Activated CD4-positive, alpha-beta T cell treated with anti-CD3 and anti-CD28 coated beads for 48 hours (primary cell): ENCODE measurements at regions not wholly inside any gene's neighbourhood (a gene's known extent, or its start where the extent isn't known, plus 50 kb on each side); places are given as distances from the start of the nearest gene placed in this dataset.

ENCODE experiments used
- DNase-seq: peaks from one replicate; pipeline ENCODE4 v3.0.0-alpha.2; 2020

GRCh38 chr2:240300261-240300821 lies 135.1 kb upstream of the GPC1 start:
- DNase-seq, result no peak

DNA sequence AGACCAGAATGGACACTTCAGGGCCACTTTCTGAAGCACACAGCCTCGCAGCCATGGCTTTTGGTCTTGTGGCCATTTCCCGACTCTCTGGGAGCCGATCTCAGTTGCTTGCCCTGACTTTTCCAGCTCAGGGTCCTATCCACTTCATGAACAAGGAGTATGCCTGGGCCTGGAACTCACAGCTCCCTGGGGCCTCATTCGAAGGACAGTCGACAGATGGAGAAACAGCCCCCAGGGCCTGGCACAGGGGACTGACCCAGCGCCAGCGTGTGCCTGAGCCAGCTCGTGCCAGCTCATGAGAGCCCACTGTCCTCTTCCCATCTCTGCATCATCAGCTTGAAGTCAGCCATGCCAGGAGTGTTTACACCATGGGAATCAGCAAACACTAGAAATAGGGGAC lies 134.6 kb upstream of the GPC1 start:
- DNase-seq, result no peak

DNA sequence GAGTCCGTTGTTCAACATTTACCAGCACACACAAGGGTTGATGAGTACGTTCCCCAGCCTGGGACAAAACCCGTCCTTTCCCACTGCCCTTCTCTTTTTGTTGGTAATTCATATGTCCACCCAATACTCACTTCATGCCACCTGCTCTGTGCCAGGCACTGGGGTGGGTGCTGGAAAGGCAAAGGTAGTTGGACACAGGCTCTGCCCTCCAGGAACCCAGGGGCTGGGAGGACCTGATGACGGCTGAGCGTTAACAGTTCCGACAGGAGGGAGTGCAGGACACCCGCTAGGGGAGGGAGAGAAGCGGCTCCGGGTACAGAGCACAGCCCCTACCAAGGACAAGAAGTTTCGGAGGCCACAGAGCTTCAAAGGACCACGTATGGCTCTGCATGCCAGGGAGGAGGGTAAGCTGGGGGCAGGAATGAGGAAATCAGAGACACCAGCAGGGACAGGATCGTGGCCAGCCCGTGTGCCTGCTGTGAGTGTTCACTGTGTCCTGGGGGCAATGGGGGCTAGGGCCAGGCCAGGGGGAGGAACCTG lies 134.1 kb upstream of the GPC1 start:
- DNase-seq, result no peak

- DNase-seq, result no peak
Observed at GRCh38 chr2:240302041-240302440, 133.4 kb upstream of the GPC1 start.

DNA sequence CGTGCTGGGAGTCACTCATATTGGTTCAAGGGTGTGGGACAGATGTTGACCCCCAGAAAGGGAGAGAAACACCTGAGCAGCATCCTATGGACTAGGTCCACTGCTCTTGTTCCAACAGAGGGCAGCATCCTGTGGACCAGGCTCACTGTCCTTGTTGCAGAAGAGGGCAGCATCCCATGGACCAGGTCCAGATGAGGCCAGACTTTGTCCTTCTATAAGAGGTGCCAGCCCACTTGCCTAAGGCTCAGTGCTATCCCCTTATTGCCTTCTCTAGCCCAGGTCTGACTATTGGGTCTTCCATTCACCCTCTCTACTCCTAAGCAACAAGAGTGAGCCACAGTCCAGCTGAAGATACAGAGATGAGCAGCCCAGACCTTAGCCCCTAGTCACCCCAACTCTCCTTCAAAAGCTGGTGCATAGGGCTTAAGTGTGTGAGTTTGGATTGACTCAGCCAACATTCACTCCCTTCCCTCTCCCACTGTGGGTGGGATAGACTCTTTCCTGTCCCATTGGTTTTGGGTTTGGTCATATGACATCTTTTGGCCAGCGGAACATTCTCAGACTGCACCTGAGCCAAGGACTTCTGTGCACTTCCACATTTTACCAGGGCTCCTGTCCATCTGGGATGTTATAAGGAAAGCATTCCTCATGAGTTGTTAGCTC lies 132.4 kb upstream of the GPC1 start:
- no peak for DNase-seq

DNA sequence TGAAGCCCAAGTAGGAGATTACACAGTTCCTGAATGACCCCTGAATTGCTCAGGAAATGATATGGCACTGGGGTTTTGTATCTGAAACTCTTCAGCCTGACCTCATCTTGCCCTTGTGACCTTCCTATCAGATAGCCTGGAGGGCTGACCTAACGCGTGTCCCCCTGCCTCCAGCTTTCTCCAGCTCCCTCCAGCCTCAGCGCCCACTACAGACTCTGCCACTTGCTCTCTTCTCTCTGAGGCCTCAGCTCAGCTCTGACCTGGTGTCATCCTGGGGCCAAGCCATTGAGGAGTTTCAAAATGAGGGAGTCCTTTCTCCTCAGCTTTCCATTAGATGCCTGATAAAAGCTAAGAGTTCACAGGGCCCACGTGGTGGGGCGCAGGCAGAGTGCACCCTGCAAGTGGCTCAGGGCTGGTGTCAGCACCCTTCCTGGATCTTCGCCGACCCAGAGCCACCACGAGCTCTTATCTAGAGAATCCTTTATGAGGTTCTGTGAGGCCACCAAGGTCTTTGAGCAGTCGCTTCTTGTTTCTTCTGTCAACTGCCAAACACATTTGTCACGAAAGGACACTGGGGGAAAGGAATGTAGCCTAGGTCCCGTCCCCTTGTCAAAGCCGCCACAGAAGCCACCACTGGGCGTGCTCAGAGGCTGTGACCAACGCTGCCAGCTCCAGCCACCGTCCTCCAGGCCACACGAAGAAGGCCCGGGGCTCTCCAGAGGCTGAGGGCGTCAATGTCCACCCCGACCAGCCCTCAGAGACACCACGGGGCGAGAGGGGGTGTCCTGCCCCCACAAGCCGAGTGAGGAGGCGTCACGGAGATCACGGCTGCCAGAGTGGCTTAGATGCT lies 131.3 kb upstream of the GPC1 start:
- no peak for DNase-seq

GRCh38 chr2:240304746-240305161 lies 130.7 kb upstream of the GPC1 start:
- DNase-seq, result no peak

- no peak for DNase-seq
Observed at GRCh38 chr2:240305369-240305962, 130.0 kb upstream of the GPC1 start.

DNA sequence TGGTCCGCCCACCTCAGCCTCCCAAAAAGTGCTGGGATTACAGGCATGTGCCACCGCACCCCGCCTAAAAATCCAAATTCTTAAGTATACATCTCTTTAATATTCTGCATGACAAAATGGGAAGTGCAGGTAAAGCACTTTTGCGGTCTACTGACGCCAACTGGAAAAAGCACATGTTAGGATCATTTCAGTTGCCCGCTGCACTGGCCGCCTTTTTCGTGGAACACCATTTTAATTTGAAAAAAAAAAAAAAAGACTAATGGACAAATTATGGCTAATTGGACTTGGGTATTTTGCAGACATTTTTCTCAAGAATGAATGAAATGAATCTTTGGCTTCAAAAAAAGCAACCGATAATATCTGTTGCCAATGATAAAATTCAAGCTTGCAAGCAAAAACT lies 129.3 kb upstream of the GPC1 start:
- DNase-seq, result no peak

DNA sequence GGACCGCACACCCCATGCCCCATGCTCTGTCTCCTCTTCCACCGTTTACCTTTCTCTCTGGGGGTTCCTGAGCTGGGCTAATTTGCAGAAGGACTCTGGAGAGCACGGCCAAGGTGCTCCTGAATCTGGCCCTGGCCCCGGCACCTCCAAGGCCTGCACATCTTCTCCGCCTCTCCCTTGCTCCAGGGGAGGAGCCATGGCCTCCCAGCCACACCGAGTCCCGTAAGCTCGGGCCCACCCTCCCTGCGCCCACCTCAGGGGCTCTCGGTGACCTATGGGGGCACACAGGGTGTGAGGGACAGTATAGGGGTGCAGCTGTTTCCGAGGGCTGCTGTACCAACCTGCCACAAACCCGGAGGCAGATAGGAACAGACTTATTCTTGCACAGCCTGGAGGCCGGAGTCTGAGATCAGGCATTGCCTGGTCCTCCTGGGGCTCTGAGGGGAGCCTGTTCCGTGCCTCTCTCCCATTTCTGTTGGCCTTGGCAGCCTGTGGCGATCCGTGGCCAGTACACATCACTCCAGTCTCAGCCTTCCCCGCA lies 127.3 kb upstream of the GPC1 start:
- DNase-seq, result no peak

- no peak for DNase-seq
Observed at GRCh38 chr2:240309214-240309613, 126.2 kb upstream of the GPC1 start.

DNA sequence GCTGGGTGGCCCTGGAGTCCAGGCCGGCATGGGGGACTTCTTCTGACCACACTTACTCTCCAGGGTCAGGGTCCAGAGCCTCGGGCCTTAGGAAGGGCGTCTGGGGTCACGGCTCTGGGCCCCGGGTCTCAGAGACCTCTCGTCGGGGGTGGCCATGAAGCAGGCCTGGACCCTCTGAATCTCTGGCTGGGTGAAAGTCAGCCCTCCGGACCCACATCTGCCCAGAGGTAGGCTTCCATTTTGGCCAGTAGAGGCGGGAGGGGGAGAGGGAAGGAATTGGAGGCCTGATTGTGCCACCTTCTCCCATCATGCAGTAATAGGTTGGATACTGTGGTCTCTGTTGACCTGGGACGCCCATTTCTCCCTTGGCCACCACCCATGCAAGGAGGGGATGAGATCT lies 125.3 kb upstream of the GPC1 start:
- no peak for DNase-seq

- no peak for DNase-seq
Observed at GRCh38 chr2:240310645-240311044, 124.8 kb upstream of the GPC1 start.

GRCh38 chr2:240311821-240312220 lies 123.6 kb upstream of the GPC1 start:
- no peak for DNase-seq

DNA sequence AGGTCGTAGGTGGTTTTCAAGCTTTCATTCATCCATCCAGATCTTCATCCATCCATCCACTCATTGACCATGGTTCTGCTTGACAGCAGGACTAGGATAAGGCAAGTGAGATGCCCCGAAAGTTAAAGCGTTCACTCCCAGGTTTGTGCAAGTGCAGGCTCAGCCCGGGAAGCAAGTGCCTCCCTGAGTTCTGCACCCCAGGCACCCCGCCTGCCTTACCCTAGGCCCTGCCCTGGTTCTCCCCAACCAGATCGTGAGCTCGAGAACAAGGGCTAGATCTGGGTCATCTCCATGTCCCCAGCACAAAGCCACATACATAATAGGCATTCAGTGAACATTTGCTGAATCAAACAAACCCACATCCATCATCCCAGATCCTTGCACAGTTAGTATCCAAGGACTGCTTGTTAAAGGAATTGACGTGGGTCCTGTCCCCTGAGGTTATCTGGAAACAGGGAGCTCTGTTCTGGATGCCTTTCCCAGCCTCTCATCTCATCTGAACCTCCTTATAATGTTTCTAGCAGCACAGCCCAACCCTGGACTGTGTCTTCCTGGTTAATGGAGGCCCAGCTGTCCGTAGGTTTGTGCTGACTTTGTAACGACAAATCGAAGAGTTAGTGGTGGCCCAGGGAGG lies 116.1 kb upstream of the GPC1 start:
- DNase-seq, result no peak

DNA sequence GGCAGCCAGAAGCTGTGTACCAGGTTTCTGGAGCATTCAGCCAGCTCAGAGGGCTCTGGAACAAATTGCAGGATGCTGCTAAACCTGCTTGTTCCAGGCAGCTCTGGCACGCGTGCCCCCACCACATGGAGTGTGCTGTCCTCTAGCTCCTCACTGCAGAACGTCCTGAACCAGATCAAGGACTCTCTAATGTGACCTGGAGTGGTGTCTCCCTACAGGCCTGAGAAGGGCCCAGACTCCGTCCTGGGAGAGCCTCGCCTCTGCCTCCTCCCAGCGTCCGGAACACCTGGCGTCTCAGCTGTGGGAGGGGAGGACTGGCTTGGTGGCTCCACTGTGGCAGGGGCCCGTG lies 115.6 kb upstream of the GPC1 start:
- DNase-seq, result no peak

DNA sequence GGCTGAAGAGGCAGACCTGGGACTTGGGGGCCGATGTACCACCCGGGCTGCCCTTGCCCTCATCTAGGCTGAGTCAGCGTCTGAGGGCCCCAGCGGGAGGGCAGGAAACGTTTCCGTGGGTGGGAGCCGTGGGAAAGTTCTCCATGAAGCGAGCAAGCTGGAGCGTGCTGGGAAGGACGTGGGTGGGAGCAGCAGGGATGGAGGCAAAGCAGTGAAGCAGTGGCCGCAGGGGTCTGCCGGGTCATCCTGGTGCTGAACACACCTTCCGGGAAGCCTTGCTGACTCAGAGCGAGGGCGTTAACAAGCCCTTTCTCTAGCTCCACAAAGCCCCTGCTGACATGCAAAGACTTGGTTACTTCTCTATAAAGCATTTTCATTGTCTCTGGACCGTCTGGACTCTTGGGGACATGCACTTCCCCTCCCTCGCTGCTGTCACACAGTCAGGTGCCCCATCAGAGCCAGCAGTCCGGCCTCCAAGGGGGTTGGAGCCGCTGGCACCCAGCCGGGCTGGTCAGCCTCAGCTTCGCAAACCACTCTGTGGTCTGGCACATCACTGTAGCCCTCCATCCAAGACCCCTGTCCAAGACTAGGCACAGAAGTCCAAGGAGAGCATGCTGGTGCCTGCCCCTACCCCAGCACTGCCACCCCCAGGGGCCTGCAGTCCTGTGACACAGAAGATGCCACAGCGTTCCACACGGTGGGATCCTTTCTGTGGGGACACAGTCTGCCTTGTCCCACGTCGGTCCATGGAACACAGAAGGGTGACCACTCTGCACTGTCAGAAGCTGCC lies 115.1 kb upstream of the GPC1 start:
- DNase-seq, result no peak

DNA sequence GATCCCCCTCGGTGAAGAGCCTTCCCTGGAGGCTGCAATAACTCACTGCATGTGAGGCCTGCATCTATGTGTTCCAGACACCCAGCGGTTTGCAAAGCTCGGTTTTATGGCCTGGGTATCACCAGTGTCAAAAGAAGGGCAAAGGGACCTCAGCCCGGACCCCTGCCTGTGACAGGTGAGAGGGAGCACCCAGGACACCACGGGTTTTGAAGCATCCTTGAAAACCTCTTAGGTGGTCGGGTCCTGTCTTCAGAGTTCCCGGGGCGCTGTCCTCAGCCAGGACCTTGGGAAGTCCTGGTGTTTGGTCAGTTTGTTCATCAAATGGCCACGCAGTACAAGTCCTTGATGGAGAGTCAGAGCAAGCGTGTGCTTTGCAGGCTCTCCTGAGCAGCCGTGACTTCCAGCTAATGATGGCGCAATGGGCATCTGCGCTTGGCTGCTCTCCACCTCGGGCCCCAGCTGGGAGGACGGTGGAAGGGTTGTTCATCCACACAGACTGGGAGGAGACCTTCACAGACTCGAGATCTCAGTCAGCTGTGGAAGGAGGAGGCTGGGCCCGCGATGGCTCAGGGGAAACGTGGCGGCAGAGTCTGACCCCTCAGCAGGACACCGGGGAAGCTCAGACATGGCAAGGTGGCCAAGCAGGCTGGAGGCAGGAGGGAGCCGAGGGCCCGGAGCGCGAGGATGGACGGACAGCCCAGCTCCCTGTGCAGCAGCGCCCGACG lies 113.1 kb upstream of the GPC1 start:
- no peak for DNase-seq

DNA sequence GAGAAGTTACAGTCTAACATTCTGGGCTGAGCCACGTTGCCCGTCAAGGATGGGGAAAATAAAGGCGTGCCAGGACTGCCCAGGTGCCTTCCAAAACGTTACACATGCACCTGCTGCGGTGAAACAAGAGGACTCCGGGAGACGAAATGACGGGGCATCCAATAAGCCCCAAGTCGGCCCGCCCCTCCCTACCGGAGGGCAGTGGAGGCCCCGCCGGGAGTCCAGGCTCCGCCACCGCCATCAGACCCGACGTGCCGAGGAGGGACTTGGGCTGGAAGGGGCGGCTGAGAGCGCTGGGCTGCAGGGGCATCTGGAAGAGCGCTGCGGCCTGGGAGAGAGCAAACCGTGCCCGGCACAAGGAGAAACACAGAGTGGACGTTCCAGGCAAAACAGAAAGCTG lies 112.5 kb upstream of the GPC1 start:
- no peak for DNase-seq

DNA sequence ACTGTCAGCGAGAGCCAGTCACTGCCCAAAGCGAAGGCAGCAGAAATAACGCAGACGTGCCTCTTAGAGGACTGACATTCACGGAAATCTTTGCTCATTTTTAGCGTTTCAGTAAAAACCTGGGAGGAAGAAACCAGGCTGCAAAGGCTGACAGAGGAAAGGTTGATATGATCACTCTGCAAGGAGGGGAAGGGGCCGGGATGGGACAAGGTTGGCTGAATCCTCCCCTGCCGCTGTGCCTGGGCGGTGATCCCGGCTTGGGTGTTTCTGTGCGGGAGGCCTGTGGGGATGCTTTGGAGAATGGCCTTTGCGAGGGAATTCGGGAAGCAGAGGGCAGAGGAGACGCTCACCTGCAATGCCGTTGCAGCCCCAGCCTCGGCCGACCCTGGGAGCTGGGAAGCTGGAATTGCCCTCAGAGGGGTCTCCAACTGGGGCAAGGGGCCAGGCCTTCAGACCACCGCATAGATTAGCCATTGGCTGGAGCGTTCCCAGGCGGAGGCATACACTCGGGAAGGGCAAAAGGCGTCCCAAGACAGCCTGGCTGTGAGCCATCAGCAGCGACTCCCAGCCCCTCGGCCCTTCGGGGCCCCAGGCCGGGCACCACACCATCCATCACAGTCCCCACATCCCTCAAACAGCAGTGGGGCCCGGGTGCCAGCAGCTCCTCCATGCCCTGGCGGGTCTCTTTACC lies 111.7 kb upstream of the GPC1 start:
- no peak for DNase-seq
